H9 (cell line): ENCODE measurements at regions not wholly inside any gene's neighbourhood (a gene's known extent, or its start where the extent isn't known, plus 50 kb on each side); places are given as distances from the start of the nearest gene placed in this dataset.

Experiments used
- DNase-seq: peaks from one replicate; pipeline ENCODE4 v3.0.0-alpha.2; 2017
- H2AFZ ChIP-seq: one replicate; pipeline ENCODE4 v1.6.1; 2013; ENCODE audit warnings: mild to moderate bottlenecking, low read length, control low read depth, moderate library complexity
- H2AK5ac ChIP-seq: 2 replicates; pipeline ENCODE4 v1.6.1; 2013; ENCODE audit warnings: low read length, control low read depth, mixed read lengths; ENCODE audit not compliant: insufficient read length
- H2BK120ac ChIP-seq: one replicate; pipeline ENCODE4 v1.6.1; 2013; ENCODE audit warnings: low read depth, mild to moderate bottlenecking, low read length, control low read depth, inconsistent platforms; ENCODE audit not compliant: poor library complexity, severe bottlenecking
- H2BK12ac ChIP-seq: 2 replicates; pipeline ENCODE4 v1.6.1; 2013; ENCODE audit warnings: low read length, control low read depth, mixed read lengths, low read depth; ENCODE audit not compliant: insufficient read length
- H2BK15ac ChIP-seq: 2 replicates; pipeline ENCODE4 v1.6.1; 2013; ENCODE audit warnings: low read depth, low read length, control low read depth
- H2BK20ac ChIP-seq: one replicate; pipeline ENCODE4 v1.6.1; 2013; ENCODE audit warnings: low read depth, mild to moderate bottlenecking, low read length, control low read depth, inconsistent platforms; ENCODE audit not compliant: poor library complexity, severe bottlenecking
- H2BK5ac ChIP-seq: 2 replicates; pipeline ENCODE4 v1.6.1; 2013; ENCODE audit warnings: low read length, control low read depth, mixed read lengths; ENCODE audit not compliant: insufficient read length
- H3K14ac ChIP-seq: 2 replicates; pipeline ENCODE4 v1.6.1; 2013; ENCODE audit warnings: low read length, control low read depth; ENCODE audit not compliant: insufficient read depth
- H3K18ac ChIP-seq: 2 replicates; pipeline ENCODE4 v1.6.1; 2013; ENCODE audit warnings: low read depth, mild to moderate bottlenecking, mixed read lengths, low read length, control low read depth; ENCODE audit not compliant: insufficient read length
- H3K23ac ChIP-seq: 2 replicates; pipeline ENCODE4 v1.6.1; 2013; ENCODE audit warnings: low read length, control low read depth, mixed read lengths, low read depth; ENCODE audit not compliant: insufficient read length
- H3K23me2 ChIP-seq: 2 replicates; pipeline ENCODE4 v1.6.1; 2013; ENCODE audit warnings: low read depth, mild to moderate bottlenecking, mixed read lengths, low read length, control low read depth; ENCODE audit not compliant: insufficient read length, poor library complexity, severe bottlenecking
- H3K27ac ChIP-seq: 2 replicates; pipeline ENCODE4 v1.5.1; 2013; ENCODE audit warnings: low read length, control low read depth, mixed read lengths, low read depth; ENCODE audit not compliant: insufficient read length
- H3K27me3 ChIP-seq: 2 replicates; pipeline ENCODE4 v1.6.1; 2013; ENCODE audit warnings: low read length, control low read depth, inconsistent platforms; ENCODE audit not compliant: insufficient read depth
- H3K4ac ChIP-seq: 2 replicates; pipeline ENCODE4 v1.6.1; 2013; ENCODE audit warnings: low read depth, mild to moderate bottlenecking, control low read depth, inconsistent platforms, low read length, moderate library complexity
- H3K4me1 ChIP-seq: 2 replicates; pipeline ENCODE4 v1.6.1; 2013; ENCODE audit warnings: low read length, control low read depth, inconsistent platforms; ENCODE audit not compliant: insufficient read depth
- H3K4me2 ChIP-seq: 2 replicates; pipeline ENCODE4 v1.6.1; 2013; ENCODE audit warnings: low read length, control low read depth, mixed read lengths; ENCODE audit not compliant: insufficient read length, insufficient read depth
- H3K56ac ChIP-seq: 2 replicates; pipeline ENCODE4 v1.6.1; 2013; ENCODE audit warnings: low read depth, mild to moderate bottlenecking, mixed read lengths, low read length, control low read depth; ENCODE audit not compliant: insufficient read length
- H3K79me1 ChIP-seq: 2 replicates; pipeline ENCODE4 v1.6.1; 2013; ENCODE audit warnings: low read depth, mild to moderate bottlenecking, moderate library complexity, low read length, control low read depth, inconsistent platforms; ENCODE audit not compliant: insufficient read depth, poor library complexity, severe bottlenecking
- H3K79me2 ChIP-seq: 2 replicates; pipeline ENCODE4 v1.6.1; 2013; ENCODE audit warnings: low read length, control low read depth, inconsistent platforms; ENCODE audit not compliant: insufficient read depth
- H3K9ac ChIP-seq: 2 replicates; pipeline ENCODE4 v1.6.1; 2013; ENCODE audit warnings: low read length, control low read depth, mixed read lengths; ENCODE audit not compliant: insufficient read length; ENCODE audit errors: extremely low read depth
- H3K9me3 ChIP-seq: one replicate; pipeline ENCODE4 v1.6.1; 2013; ENCODE audit warnings: low read depth, low read length, inconsistent platforms; ENCODE audit not compliant: control insufficient read depth
- H3T11ph ChIP-seq: one replicate; pipeline ENCODE4 v1.6.1; 2013; ENCODE audit warnings: mild to moderate bottlenecking, low read length, control low read depth, inconsistent platforms
- H4K20me1 ChIP-seq: one replicate; pipeline ENCODE4 v1.6.1; 2013; ENCODE audit not compliant: control insufficient read depth, insufficient read length, insufficient read depth
- H4K5ac ChIP-seq: 2 replicates; pipeline ENCODE4 v1.6.1; 2013; ENCODE audit warnings: low read depth, mild to moderate bottlenecking, mixed read lengths, low read length, control low read depth; ENCODE audit not compliant: insufficient read length
- H4K8ac ChIP-seq: replicated peaks from 2 replicates; pipeline ENCODE4 v1.6.1; 2013; ENCODE audit warnings: low read length, control low read depth, mixed read lengths, low read depth; ENCODE audit not compliant: insufficient read length
- H4K91ac ChIP-seq: 2 replicates; pipeline ENCODE4 v1.6.1; 2013; ENCODE audit warnings: low read depth, mild to moderate bottlenecking, moderate library complexity, mixed read lengths, low read length, control low read depth; ENCODE audit not compliant: insufficient read length
- H3K27ac Mint-ChIP-seq, 3 experiments: 2 replicates in 2 of 3; 3 replicates in 1 of 3; pipeline ENCODE4 v1.8.0; 2020 to 2021; ENCODE audit warnings: mixed read lengths in 3 of 3, mild to moderate bottlenecking in 1 of 3, moderate library complexity in 1 of 3
- H3K27me3 Mint-ChIP-seq: 2 replicates; pipeline ENCODE4 v1.8.0; 2021; ENCODE audit warnings: low read depth, mild to moderate bottlenecking, moderate library complexity, mixed read lengths
- H3K36me3 Mint-ChIP-seq, 3 experiments: 2 replicates in 2 of 3; 3 replicates in 1 of 3; pipeline ENCODE4 v1.8.0; 2020 to 2021; ENCODE audit warnings: low read depth in 3 of 3, mixed read lengths in 3 of 3; ENCODE audit not compliant: insufficient read depth in 1 of 3
- H3K4me1 Mint-ChIP-seq, 2 experiments: 2 replicates each; pipeline ENCODE4 v1.8.0; 2020; ENCODE audit warnings: mixed read lengths in 2 of 2
- H3K4me3 Mint-ChIP-seq, 2 experiments: 2 replicates in 1 of 2; 3 replicates in 1 of 2; pipeline ENCODE4 v1.8.0; 2020 to 2021; ENCODE audit warnings: mild to moderate bottlenecking in 2 of 2, mixed read lengths in 2 of 2, moderate library complexity in 1 of 2
- H3K9me3 Mint-ChIP-seq, 2 experiments: 2 replicates in 1 of 2; 3 replicates in 1 of 2; pipeline ENCODE4 v1.8.0; 2020; ENCODE audit warnings: mild to moderate bottlenecking in 2 of 2, mixed read lengths in 2 of 2, moderate library complexity in 1 of 2
- CTCF ChIP-seq: fragments of 200-600 bp; sonication (generic); conservative IDR thresholded peaks from 3 replicates; pipeline ENCODE4 v1.8.0; 2021; ENCODE audit warnings: antibody characterized with exemption, mild to moderate bottlenecking
- WGBS: extraction: QIAGEN DNeasy Blood & Tissue Kit; methylation state at CpG from one replicate; pipeline ENCODE4 v1.1.7; 2013; ENCODE audit warnings: missing lambda C conversion rate, low lambda C conversion rate, mixed read lengths; ENCODE audit not compliant: insufficient read length; ENCODE audit errors: extremely low coverage; 5-methylcytosine and 5-hydroxymethylcytosine counted together

GRCh38 chr18:45222180-45222579 lies 393.1 kb upstream of the SLC14A2 start:
- Mint-ChIP-seq H3K36me3 (no peaks in the 10 kb centered on the region; a peak in 1 of 7 replicates), H3K4me1 (peaks cover 5 to 6% of the 10 kb centered on the region in 2 experiments), H3K9me3 (peaks cover 0 to 2% of the 10 kb centered on the region in 2 experiments; a peak in 1 of 5 replicates), H3K27me3 (no peaks in the 10 kb centered on the region; the same call in 1 of the 2 replicates), H3K4me3 (no peak overlapping the region), H3K27ac (no peak overlapping the region)
- no peak overlapping the region for H2BK15ac ChIP-seq
- no peak overlapping the region for H2BK5ac ChIP-seq
- H3K14ac ChIP-seq, result no peak overlapping the region
- TF ChIP-seq CTCF, result no peak
- no peaks in the 10 kb centered on the region for H3K9me3 ChIP-seq
- H3K23me2 ChIP-seq, result no peaks in the 10 kb centered on the region
- H4K5ac ChIP-seq, result no peak overlapping the region
- no peak overlapping the region for H3T11ph ChIP-seq
- H3K18ac ChIP-seq, result no peak overlapping the region
- no peak overlapping the region for H2BK12ac ChIP-seq
- no peaks in the 10 kb centered on the region for H3K4me1 ChIP-seq
- DNase-seq, result no peak
- no peak overlapping the region for H3K4ac ChIP-seq
- no peaks in the 10 kb centered on the region for H3K27me3 ChIP-seq
- H4K20me1 ChIP-seq, result no peaks in the 10 kb centered on the region
- H3K4me2 ChIP-seq, result no peak overlapping the region
- no peak overlapping the region for H3K27ac ChIP-seq
- H2BK20ac ChIP-seq, result no peak overlapping the region
- no peaks in the 10 kb centered on the region for H3K79me2 ChIP-seq
- H2AFZ ChIP-seq, result no peak overlapping the region
- no peak overlapping the region for H4K8ac ChIP-seq
- H2BK120ac ChIP-seq, result no peak overlapping the region
- no peak overlapping the region for H3K56ac ChIP-seq
- no peak overlapping the region for H3K23ac ChIP-seq
- no peak overlapping the region for H3K9ac ChIP-seq
- H2AK5ac ChIP-seq, result no peak overlapping the region
- no peak overlapping the region for H4K91ac ChIP-seq
- no CpG with 5 or more reads among the region's 3 CpGs for WGBS
- H3K79me1 ChIP-seq, result no peaks in the 10 kb centered on the region
